HL-60 (cell line): ENCODE measurements at regions not wholly inside any gene's neighbourhood (a gene's known extent, or its start where the extent isn't known, plus 50 kb on each side); places are given as distances from the start of the nearest gene placed in this dataset.

ENCODE experiments used
- DNase-seq, 2 experiments: peaks; one replicate each; pipeline ENCODE4 v3.0.0-alpha.2; 2010 to 2020; ENCODE audit warnings: low read depth in 1 of 2, low spot score in 1 of 2
- H3K27ac ChIP-seq: fragments of 250-450 bp; sonication (Bioruptor Pico); replicated peaks from 2 replicates; pipeline ENCODE4 v1.5.1; 2020; ENCODE audit warnings: mild to moderate bottlenecking, moderate library complexity
- H3K27me3 ChIP-seq: fragments of 250-450 bp; sonication (Bioruptor Pico); 2 replicates; pipeline ENCODE4 v1.5.1; 2021; ENCODE audit warnings: mild to moderate bottlenecking, moderate library complexity; ENCODE audit not compliant: insufficient read depth, poor library complexity, severe bottlenecking
- H3K4me3 ChIP-seq: replicated peaks from 2 replicates; pipeline ENCODE4 v1.5.1; 2011; ENCODE audit warnings: mild to moderate bottlenecking, control low read depth, low read length; ENCODE audit not compliant: insufficient read depth
- GABPA ChIP-seq: IDR thresholded peaks from 2 replicates; pipeline ENCODE4 v1.6.1; 2012; ENCODE audit warnings: low read depth
- POLR2AphosphoS5 ChIP-seq: IDR thresholded peaks from 2 replicates; pipeline ENCODE4 v1.6.1; 2012; ENCODE audit warnings: low read depth
- SPI1 ChIP-seq: IDR thresholded peaks from 2 replicates; pipeline ENCODE4 v1.6.1; 2012; ENCODE audit warnings: low read depth, mild to moderate bottlenecking, borderline replicate concordance
- TF ChIP-seq, protein P1 (sequence below): IDR thresholded peaks from 2 replicates; pipeline ENCODE4 v1.6.1; 2012; ENCODE audit warnings: low read depth; ENCODE audit not compliant: insufficient replicate concordance
- TF ChIP-seq, protein P2 (sequence below): IDR thresholded peaks from one replicate; pipeline ENCODE4 v1.5.1; 2011; ENCODE audit warnings: low read length, control low read depth, inconsistent platforms; ENCODE audit not compliant: insufficient read depth

DNA sequence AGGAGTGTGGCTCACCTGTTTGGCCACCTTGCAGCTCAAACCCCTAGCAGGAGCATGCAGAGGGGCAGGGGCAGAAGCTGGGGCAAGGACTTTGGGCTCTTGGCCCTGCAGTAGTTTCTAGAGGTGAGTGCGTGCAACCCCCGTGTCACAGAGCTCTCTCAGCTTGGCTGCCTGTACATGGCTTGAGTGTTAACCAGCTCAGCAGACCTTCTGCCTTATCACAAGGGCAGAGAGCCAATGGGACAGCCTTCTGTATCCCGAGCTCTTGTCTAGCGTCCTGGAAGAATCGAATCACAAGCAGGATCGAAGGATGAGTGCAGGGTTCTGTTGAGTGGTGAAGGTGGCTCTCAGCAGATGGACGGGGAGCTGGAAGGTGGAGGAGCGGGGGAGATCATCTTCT lies 120.3 kb upstream of the TMEM18 start:
- no peak overlapping the region for H3K4me3 ChIP-seq
- no peak overlapping the region for H3K27ac ChIP-seq
- no peak for DNase-seq
- no peaks in the 10 kb centered on the region for H3K27me3 ChIP-seq
- TF ChIP-seq SPI1 = no peak
- TF ChIP-seq, protein P1, sequence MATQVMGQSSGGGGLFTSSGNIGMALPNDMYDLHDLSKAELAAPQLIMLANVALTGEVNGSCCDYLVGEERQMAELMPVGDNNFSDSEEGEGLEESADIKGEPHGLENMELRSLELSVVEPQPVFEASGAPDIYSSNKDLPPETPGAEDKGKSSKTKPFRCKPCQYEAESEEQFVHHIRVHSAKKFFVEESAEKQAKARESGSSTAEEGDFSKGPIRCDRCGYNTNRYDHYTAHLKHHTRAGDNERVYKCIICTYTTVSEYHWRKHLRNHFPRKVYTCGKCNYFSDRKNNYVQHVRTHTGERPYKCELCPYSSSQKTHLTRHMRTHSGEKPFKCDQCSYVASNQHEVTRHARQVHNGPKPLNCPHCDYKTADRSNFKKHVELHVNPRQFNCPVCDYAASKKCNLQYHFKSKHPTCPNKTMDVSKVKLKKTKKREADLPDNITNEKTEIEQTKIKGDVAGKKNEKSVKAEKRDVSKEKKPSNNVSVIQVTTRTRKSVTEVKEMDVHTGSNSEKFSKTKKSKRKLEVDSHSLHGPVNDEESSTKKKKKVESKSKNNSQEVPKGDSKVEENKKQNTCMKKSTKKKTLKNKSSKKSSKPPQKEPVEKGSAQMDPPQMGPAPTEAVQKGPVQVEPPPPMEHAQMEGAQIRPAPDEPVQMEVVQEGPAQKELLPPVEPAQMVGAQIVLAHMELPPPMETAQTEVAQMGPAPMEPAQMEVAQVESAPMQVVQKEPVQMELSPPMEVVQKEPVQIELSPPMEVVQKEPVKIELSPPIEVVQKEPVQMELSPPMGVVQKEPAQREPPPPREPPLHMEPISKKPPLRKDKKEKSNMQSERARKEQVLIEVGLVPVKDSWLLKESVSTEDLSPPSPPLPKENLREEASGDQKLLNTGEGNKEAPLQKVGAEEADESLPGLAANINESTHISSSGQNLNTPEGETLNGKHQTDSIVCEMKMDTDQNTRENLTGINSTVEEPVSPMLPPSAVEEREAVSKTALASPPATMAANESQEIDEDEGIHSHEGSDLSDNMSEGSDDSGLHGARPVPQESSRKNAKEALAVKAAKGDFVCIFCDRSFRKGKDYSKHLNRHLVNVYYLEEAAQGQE = no peak
- no peak for TF ChIP-seq POLR2AphosphoS5
- TF ChIP-seq, protein P2, sequence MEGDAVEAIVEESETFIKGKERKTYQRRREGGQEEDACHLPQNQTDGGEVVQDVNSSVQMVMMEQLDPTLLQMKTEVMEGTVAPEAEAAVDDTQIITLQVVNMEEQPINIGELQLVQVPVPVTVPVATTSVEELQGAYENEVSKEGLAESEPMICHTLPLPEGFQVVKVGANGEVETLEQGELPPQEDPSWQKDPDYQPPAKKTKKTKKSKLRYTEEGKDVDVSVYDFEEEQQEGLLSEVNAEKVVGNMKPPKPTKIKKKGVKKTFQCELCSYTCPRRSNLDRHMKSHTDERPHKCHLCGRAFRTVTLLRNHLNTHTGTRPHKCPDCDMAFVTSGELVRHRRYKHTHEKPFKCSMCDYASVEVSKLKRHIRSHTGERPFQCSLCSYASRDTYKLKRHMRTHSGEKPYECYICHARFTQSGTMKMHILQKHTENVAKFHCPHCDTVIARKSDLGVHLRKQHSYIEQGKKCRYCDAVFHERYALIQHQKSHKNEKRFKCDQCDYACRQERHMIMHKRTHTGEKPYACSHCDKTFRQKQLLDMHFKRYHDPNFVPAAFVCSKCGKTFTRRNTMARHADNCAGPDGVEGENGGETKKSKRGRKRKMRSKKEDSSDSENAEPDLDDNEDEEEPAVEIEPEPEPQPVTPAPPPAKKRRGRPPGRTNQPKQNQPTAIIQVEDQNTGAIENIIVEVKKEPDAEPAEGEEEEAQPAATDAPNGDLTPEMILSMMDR = no peak
- no peak for TF ChIP-seq GABPA

DNA sequence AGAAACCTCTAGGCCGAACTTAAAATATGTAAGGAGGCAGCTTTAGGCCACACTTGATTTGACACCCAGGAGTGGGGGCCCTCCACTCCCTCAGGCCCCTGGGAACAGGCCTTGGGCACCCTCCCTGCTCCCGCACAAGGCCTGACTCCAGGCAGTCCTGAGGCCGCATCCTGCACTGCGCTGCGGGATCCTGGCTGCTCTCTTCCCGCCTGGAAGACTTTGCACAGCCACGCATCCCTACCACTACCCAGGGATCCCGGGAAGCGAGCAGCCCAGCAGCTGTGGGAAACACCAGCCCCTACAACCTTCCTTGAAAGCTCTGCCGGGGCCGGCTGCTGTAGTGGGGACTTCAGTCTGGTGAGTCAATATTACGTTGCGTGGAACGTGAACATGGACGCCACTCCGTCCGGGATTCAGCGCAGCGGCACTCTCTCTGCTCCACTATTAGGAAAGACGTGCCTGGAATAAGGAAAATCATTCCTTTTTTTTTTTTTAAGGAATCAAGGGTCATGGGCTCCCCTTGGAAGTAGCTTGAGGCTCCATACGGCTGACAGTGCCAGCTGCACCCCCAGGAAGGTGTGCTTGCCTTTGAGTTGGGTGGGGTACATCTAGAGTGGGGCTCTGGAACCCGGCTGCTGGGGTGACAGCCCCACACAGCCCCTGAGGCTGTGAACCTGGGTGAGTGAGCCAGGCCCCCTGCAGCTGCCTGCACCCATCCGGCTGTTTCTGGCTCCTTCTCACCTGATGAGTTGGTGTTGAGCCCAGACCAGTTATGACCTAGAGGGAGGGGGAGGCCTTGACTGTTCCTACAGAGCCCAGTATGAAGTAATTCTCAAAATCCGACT lies 119.2 kb upstream of the TMEM18 start:
- Histone ChIP-seq H3K4me3 (no peak overlapping the region), H3K27ac (no peak overlapping the region), H3K27me3 (no peaks in the 10 kb centered on the region)
- no peak for DNase-seq
- TF ChIP-seq, protein P1 = no peak
- TF ChIP-seq POLR2AphosphoS5 = no peak
- TF ChIP-seq GABPA = no peak
- TF ChIP-seq SPI1 = no peak
- TF ChIP-seq, protein P2 = no peak

DNA sequence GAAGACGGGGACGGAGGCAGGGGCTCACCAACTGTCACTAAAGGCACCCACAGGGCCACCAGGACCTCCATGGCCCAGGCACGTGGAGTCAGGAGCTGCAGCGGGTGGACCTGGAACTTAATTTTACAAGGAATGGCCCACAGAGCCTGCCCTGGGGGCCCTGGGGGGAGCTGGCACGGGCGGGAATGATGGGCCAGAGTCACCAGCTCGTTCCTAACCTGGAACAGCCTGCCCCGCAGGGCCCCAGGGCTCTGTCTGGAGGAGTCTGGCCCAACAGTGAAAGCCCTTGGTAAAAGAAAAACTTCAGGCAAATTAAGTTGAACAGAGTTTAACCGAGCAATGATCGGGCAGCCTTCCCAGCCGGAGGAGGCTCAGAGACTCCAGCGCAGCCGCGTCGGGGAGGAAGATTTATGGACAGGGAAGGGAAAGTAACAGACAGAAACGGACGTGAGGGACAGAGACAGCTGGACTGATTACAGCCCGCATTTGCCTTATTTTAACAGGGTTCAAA lies 118.4 kb upstream of the TMEM18 start:
- Histone ChIP-seq H3K27ac (no peak overlapping the region), H3K27me3 (no peaks in the 10 kb centered on the region), H3K4me3 (no peak overlapping the region)
- no peak for DNase-seq
- TF ChIP-seq, protein P1 = no peak
- TF ChIP-seq, protein P2 = no peak
- TF ChIP-seq SPI1 (no peak), GABPA (no peak), POLR2AphosphoS5 (no peak)
